ENCODE measurements at regions not wholly inside any gene's neighbourhood (a gene's known extent, or its start where the extent isn't known, plus 50 kb on each side); places are given as distances from the start of the nearest gene placed in this dataset.

- DNase-seq: no peak
Measured at GRCh38 chr10:106181501-106181900, 983.0 kb downstream of the SORCS1 start.

DNA sequence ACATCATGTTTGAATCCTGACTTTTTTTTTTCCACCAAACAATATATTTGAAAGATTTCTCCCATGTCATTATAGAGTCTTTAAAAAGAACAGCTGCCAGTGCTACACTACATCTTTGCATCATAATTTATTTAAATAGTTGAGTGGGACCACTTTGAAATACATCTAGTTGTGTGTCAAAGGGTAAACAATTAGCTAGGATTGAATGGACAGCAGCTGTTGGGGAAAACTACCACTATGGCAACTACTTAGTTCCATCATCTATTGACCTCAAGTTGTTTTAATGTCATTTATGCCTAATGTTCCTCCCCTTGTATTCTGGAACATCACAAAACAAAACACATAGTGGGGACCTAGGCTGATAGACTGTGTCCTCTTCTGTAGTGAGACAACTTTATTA is 985.1 kb downstream of the SORCS1 start:
- DNase-seq: no peak

- no peak for DNase-seq
Measured at GRCh38 chr10:106175760-106176377, 988.6 kb downstream of the SORCS1 start.

DNA sequence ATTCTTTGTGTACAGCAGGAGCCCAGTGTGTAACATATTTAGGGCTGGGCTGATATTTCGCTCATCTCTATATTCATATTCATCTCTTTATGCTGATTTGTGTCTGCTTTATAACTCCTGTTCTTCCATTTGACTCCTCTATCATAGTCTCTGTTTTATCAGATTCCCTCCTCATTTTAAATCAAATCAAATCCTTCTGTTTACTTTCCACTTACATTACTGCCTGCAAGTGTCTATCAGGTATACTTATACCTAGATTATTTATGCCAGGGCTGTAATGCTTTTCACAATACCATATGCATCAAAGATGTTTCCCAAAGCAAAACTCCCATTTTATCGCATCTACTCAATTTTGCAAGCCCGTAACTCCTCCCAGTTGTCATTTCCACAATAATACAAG is 990.7 kb downstream of the SORCS1 start:
- DNase-seq: no peak

GRCh38 chr10:106169241-106169640 is 995.3 kb downstream of the SORCS1 start:
- DNase-seq: no peak

DNA sequence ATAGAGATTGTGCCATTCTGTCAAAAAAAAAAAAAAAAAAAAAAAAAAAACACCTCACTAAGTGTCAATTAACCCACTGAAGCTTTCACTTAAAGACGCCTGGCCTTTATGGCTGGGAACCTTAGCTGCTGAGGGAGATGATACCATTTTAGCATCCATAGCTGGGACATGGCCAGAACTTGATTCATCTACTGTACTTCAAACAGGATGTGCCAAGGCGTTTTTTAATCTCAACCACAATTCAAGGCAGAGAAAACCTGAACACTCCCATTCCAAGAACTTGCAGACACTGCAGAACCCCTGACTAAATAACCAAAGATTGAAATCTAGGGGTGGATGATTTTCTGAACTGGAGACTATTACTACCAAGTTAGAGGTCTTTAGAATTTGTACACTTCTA is 996.6 kb downstream of the SORCS1 start:
- DNase-seq: no peak

GRCh38 chr10:106158241-106158640 is 1006.3 kb downstream of the SORCS1 start:
- no peak for DNase-seq

DNA sequence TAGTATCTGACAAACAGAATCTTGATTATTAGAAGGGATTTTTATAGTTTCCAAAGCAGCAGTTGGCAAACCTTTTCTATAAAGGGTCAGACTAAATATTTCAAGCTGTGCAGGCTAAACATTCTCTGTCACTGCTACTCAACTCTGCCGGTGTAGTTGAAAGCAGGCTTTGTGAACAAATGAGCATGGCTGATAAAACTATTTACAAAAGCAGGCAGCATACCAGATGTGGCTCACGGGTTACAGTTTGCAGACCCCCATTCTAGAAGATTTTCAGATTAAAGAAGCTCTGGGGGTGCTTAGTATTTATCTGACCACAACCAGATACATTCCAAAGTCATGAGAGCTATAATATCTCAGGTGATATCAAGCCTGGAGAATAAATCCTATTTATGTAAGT is 1017.5 kb downstream of the SORCS1 start:
- no peak for DNase-seq

DNA sequence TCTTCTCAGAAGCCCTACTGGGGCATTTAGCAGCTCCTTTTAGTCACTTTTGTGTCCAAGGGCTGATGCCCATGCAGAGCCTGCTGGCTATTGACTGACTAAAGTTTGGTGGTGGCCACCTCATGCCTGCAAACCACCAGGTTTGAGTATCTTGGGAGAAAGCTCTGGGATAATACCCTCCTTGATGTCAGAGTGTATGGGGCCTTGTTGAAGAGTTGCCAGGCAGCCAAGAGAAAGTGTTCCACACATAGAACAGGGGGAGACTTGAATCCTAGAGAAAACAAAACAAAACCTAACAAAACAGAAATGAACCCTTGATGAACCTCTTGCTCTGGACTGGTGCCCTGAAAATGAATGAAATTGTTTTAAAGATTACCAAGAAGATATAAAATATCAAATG is 1024.6 kb downstream of the SORCS1 start:
- DNase-seq: no peak

- no peak for DNase-seq
Measured at GRCh38 chr10:106136175-106136574, 1028.3 kb downstream of the SORCS1 start.

- no peak for DNase-seq
Measured at GRCh38 chr10:106134326-106135000, 1030.0 kb downstream of the SORCS1 start.

GRCh38 chr10:106133451-106133850 is 1031.1 kb downstream of the SORCS1 start:
- no peak for DNase-seq

GRCh38 chr10:106132956-106133355 is 1031.5 kb downstream of the SORCS1 start:
- DNase-seq: no peak

- DNase-seq: no peak
Measured at GRCh38 chr10:106114656-106115186, 1049.8 kb downstream of the SORCS1 start.

DNA sequence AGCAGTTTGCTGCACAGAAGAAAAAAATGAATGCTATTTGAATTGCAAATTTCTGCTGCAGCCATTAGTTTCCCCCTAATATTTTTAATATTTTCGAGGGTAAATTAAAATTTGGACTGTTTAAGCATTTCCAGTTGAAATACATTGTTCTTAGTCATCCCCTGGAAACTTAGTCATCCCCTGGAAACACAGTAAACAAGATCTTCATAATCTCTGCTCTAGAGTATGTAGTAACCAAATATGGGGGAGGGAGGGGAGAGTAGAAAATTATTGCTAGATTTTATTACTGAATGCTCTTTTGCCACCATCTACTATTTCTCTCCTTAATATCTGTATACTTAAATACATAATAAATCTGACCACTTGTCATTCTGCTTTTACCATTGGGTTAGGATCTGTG is 1053.3 kb downstream of the SORCS1 start:
- DNase-seq: no peak

DNA sequence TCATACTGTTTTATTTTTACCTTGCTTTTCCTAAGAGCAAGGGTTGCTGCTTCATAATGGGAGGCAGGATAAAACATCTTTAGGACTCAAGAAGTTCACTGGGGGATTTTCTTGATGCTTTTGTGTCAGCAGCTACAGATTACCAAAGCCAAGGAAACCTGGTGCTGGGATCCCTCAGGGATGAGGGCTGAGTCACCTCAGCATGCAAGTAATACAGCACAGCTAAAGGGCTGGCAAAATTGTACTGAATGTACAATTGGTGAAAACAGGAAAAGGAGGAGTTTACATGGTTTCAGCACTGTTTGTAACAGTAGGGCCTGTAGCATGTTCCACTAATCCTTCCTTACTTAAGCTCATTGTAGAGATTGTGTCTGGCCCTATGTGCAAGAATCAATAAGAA is 1056.8 kb downstream of the SORCS1 start:
- no peak for DNase-seq

DNA sequence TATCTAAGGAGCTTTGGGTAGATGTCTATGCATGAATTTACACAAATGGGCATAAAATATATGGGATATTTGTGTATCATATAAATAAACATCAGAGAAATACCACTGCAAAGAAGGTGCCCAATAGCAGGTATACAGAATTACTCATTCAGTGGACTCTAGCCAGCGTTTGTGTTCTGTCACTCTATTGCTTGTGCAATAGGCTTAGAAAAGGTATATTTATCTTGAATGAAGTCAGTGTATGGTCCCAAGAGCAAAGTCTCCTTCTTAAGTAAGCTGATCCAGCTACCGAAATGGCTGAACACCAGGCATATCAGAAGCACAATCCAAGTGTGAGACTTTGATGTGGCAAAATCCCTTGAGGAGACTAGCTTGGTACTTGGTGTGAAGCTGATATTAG is 1058.4 kb downstream of the SORCS1 start:
- DNase-seq: no peak

DNA sequence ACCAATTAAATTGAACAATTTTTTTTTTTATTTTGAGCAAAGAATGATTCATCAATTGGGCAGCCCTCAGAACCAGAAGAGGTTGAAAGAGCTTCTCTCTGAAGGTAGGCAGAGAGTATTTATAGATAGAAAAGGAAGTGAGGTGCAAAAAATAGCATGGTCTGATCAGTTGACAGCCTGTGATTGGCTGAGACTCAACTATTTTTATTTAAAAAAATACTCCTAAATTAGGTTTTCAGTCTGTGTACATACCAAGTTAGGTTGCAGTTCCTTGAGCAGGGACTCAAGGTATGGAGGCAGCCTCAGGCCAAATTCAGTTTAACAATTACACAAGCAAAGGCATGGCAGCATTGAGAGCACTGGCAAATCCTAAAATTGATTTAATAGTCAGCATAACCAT is 1074.7 kb downstream of the SORCS1 start:
- DNase-seq: no peak

GRCh38 chr10:106086391-106086790 is 1078.1 kb downstream of the SORCS1 start:
- DNase-seq: no peak

- DNase-seq: no peak
Measured at GRCh38 chr10:106083572-106083971, 1080.9 kb downstream of the SORCS1 start.

GRCh38 chr10:106082865-106083264 is 1081.6 kb downstream of the SORCS1 start:
- no peak for DNase-seq

GRCh38 chr10:106078895-106079576 is 1085.5 kb downstream of the SORCS1 start:
- no peak for DNase-seq

DNA sequence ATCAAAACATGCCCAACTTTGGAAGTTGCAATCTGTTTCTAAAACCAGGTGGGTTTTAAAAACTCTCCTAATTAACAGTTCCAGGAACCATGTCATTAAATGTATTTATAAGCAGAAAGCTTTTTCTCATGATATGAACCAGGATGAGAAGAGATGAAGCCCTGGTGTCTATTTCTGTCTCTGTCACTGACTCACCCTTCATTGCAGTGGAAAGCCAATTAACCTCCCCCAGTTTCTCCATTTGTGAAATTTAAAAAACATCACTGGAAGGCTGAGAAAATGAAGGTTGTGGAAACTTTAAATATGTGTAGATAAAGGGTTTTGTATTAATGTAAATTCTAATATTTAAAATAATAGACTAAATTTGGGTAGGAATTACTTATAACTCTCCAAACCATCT is 1088.0 kb downstream of the SORCS1 start:
- no peak for DNase-seq

DNA sequence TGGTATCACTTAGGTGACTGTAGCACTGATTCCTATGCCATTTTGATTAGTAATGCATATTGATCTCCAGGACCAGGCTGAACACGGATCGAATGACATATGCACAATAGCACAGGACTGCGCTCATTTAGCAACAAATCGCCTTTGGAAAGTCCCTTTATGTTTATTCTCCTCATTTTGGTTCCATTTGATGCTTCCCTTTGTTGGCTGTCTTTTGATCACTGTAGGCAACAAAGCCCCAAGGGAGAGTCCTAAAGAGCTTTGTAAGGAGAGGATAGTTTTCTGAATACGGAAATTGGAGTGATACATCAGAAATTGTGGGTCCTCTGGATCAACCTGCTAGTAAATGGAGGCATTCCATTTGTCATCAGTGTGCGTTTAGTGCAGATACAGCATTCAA is 1111.4 kb downstream of the SORCS1 start:
- no peak for DNase-seq
